Suprapubic skin (tissue), 4 donors: ENCODE measurements at regions not wholly inside any gene's neighbourhood (a gene's known extent, or its start where the extent isn't known, plus 50 kb on each side); places are given as distances from the start of the nearest gene placed in this dataset.

Experiments
- CTCF ChIP-seq, 2 donors: fragments of 200-600 bp in 1 of 2; fragments of 450-650 bp in 1 of 2; sonication (generic) in 1 of 2; IDR thresholded peaks; one replicate each; pipeline ENCODE4 v1.5.1; 2016 to 2019; ENCODE audit warnings: antibody characterized with exemption in 2 of 2, mild to moderate bottlenecking in 1 of 2, moderate library complexity in 1 of 2
- EP300 ChIP-seq: sonication (generic); formaldehyde crosslinking; IDR thresholded peaks from one replicate; pipeline ENCODE4 v1.6.1; 2017; ENCODE audit warnings: antibody characterized with exemption
- POLR2A ChIP-seq, 2 donors: fragments of 450-650 bp; IDR thresholded peaks; one replicate each; pipeline ENCODE4 v1.6.1; 2017; ENCODE audit warnings: antibody characterized with exemption in 2 of 2, mild to moderate bottlenecking in 2 of 2, moderate library complexity in 2 of 2
- POLR2AphosphoS5 ChIP-seq, 3 donors: sonication (generic); formaldehyde crosslinking; IDR thresholded peaks; one replicate each; pipeline ENCODE4 v1.6.1; 2017; ENCODE audit warnings: antibody characterized with exemption in 3 of 3

GRCh38 chr4:160414496-160414895 is 1311.6 kb downstream of the RAPGEF2 start:
- TF ChIP-seq CTCF (IDR thresholded peaks at IDR 0.05) (no peak), POLR2AphosphoS5 (IDR thresholded peaks at IDR 0.05) (no peak), POLR2A (IDR thresholded peaks at IDR 0.05) (no peak), EP300 (no peak)
